ENCODE measurements at regions not wholly inside any gene's neighbourhood (a gene's known extent, or its start where the extent isn't known, plus 50 kb on each side); places are given as distances from the start of the nearest gene placed in this dataset.

- TF ChIP-seq CTCF (tag by site-specific recombination; IDR thresholded peaks at IDR 0.05) = no peak
- TF ChIP-seq SP7 (tag by site-specific recombination; IDR thresholded peaks at IDR 0.05) = no peak
- TF ChIP-seq ZNF561 (tag by site-specific recombination; IDR thresholded peaks at IDR 0.05; ENCODE audit: borderline replicate concordance) = no peak
- no peak for TF ChIP-seq ZSCAN4 (tag by site-specific recombination; IDR thresholded peaks at IDR 0.05)
- no peak for TF ChIP-seq ZNF239 (tag by site-specific recombination; IDR thresholded peaks at IDR 0.05)
- no peak for TF ChIP-seq ZNF830 (tag by site-specific recombination; IDR thresholded peaks at IDR 0.05; ENCODE audit: low read depth)
- TF ChIP-seq ZNF121 (tag by site-specific recombination; IDR thresholded peaks at IDR 0.05) = no peak
- TF ChIP-seq MYNN (tag by site-specific recombination; IDR thresholded peaks at IDR 0.05; ENCODE audit: borderline replicate concordance) = no peak
- TF ChIP-seq ZNF23 (tag by site-specific recombination; IDR thresholded peaks at IDR 0.05; ENCODE audit: borderline replicate concordance) = no peak
- no peak for TF ChIP-seq KLF10 (tag by site-specific recombination; IDR thresholded peaks at IDR 0.05)
- TF ChIP-seq ZSCAN30 (tag by site-specific recombination; IDR thresholded peaks at IDR 0.05) = no peak
- no peak for TF ChIP-seq BCL11B (tag by site-specific recombination; IDR thresholded peaks at IDR 0.05; ENCODE audit: low read depth)
- TF ChIP-seq PRDM4 (tag by site-specific recombination; IDR thresholded peaks at IDR 0.05) = no peak
- no peak for TF ChIP-seq ZEB2 (tag by site-specific recombination; IDR thresholded peaks at IDR 0.05)
These were observed 243.0 kb upstream of the TMTC1 start for GRCh38 chr12:30026621-30027234.

All from HEK293 (cell line).